K562 (cell line): ENCODE measurements at regions not wholly inside any gene's neighbourhood (a gene's known extent, or its start where the extent isn't known, plus 50 kb on each side); places are given as distances from the start of the nearest gene placed in this dataset.

Experiments
- CC2D1A ChIP-seq: fragments of 450-650 bp; IDR thresholded peaks from 2 replicates; pipeline ENCODE4 v1.6.1; 2017; ENCODE audit warnings: mild to moderate bottlenecking
- GTF2A2 ChIP-seq: IDR thresholded peaks from 2 replicates; pipeline ENCODE4 v1.6.1; 2016; ENCODE audit warnings: mild to moderate bottlenecking, missing genetic modification characterization, missing compliant biosample characterization
- HNRNPL ChIP-seq: fragments of 200-400 bp; formaldehyde crosslinking; IDR thresholded peaks from 2 replicates; pipeline ENCODE4 v1.6.1; 2017; ENCODE audit warnings: low read depth, mild to moderate bottlenecking, low read length
- ILK ChIP-seq: fragments of 450-650 bp; IDR thresholded peaks from 2 replicates; pipeline ENCODE4 v1.6.1; 2016; ENCODE audit warnings: missing genetic modification characterization, low read depth, mild to moderate bottlenecking, missing compliant biosample characterization, moderate library complexity, borderline replicate concordance
- KAT2B ChIP-seq: IDR thresholded peaks from one replicate; pipeline ENCODE4 v1.6.1; 2012; ENCODE audit warnings: low read depth, mild to moderate bottlenecking, control low read depth, inconsistent platforms, low read length, moderate library complexity
- KLF1 ChIP-seq: fragments of 450-650 bp; IDR thresholded peaks from 2 replicates; pipeline ENCODE4 v1.6.1; 2016; ENCODE audit warnings: missing genetic modification characterization, missing compliant biosample characterization
- KLF10 ChIP-seq: fragments of 250-450 bp; sonication (Bioruptor Pico); IDR thresholded peaks from 2 replicates; pipeline ENCODE4 v1.6.1; 2021; ENCODE audit warnings: matching md5 sums
- NCOA2 ChIP-seq, 2 experiments: fragments of 450-650 bp; IDR thresholded peaks; 2 replicates each; pipeline ENCODE4 v1.6.1; 2018; ENCODE audit warnings: mild to moderate bottlenecking in 2 of 2, moderate library complexity in 1 of 2; ENCODE audit not compliant: partially characterized antibody in 2 of 2
- NCOR1 ChIP-seq: fragments of 450-650 bp; IDR thresholded peaks from 2 replicates; pipeline ENCODE4 v1.6.1; 2016; ENCODE audit warnings: mild to moderate bottlenecking, moderate library complexity
- NFIC ChIP-seq: fragments of 450-650 bp; IDR thresholded peaks from 2 replicates; pipeline ENCODE4 v1.6.1; 2017; ENCODE audit warnings: mild to moderate bottlenecking, inconsistent platforms
- NFXL1 ChIP-seq: fragments of 450-650 bp; formaldehyde crosslinking; IDR thresholded peaks from 2 replicates; pipeline ENCODE4 v1.4.0; 2021; ENCODE audit warnings: mild to moderate bottlenecking
- PHF20 ChIP-seq: fragments of 450-650 bp; IDR thresholded peaks from 2 replicates; pipeline ENCODE4 v1.6.1; 2018; ENCODE audit not compliant: partially characterized antibody
- PTTG1 ChIP-seq: fragments of 450-650 bp; IDR thresholded peaks from 2 replicates; pipeline ENCODE4 v1.6.1; 2016; ENCODE audit warnings: low read depth, mild to moderate bottlenecking, missing genetic modification characterization, missing compliant biosample characterization
- RAD51 ChIP-seq: fragments of 450-650 bp; IDR thresholded peaks from 2 replicates; pipeline ENCODE4 v1.7.1; 2016; ENCODE audit warnings: low read depth, mild to moderate bottlenecking, borderline replicate concordance
- SAFB2 ChIP-seq: fragments of 200-400 bp; formaldehyde crosslinking; IDR thresholded peaks from 2 replicates; pipeline ENCODE4 v1.6.1; 2018; ENCODE audit warnings: borderline replicate concordance, low read length, low read depth, moderate library complexity; ENCODE audit not compliant: severe bottlenecking
- SNIP1 ChIP-seq: fragments of 450-650 bp; IDR thresholded peaks from 2 replicates; pipeline ENCODE4 v1.7.1; 2017; ENCODE audit warnings: low read depth, mild to moderate bottlenecking
- SNRNP70 ChIP-seq: fragments of 200-400 bp; formaldehyde crosslinking; optimal IDR thresholded peaks from 2 replicates; pipeline ENCODE3; 2017; ENCODE audit warnings: low read depth, low read length
- SREBF1 ChIP-seq: fragments of 150-350 bp; IDR thresholded peaks from 2 replicates; pipeline ENCODE4 v1.6.1; 2014; ENCODE audit warnings: antibody characterized with exemption, low read depth, low read length, borderline replicate concordance
- SRSF7 ChIP-seq: fragments of 200-400 bp; formaldehyde crosslinking; optimal IDR thresholded peaks from 2 replicates; pipeline ENCODE3; 2017; ENCODE audit warnings: mild to moderate bottlenecking, low read depth, low read length
- ZBTB33 ChIP-seq: sonication (generic); formaldehyde crosslinking; IDR thresholded peaks from 2 replicates; pipeline ENCODE4 v1.8.1; 2023; ENCODE audit warnings: mild to moderate bottlenecking, missing genetic modification reagents
- ZNF140 ChIP-seq: fragments of 250-450 bp; sonication (Bioruptor Pico); IDR thresholded peaks from 2 replicates; pipeline ENCODE4 v1.8.0; 2021; ENCODE audit warnings: moderate library complexity, mild to moderate bottlenecking, inconsistent platforms
- ZNF830 ChIP-seq: fragments of 250-450 bp; sonication (Bioruptor Pico); IDR thresholded peaks from 2 replicates; pipeline ENCODE4 v1.5.0; 2021; ENCODE audit warnings: mild to moderate bottlenecking
- TF ChIP-seq, protein P1 (sequence below): sonication (generic); formaldehyde crosslinking; IDR thresholded peaks from 2 replicates; pipeline ENCODE4 v1.4.0; 2020; ENCODE audit warnings: mild to moderate bottlenecking, missing genetic modification reagents
- TF ChIP-seq, protein P2 (sequence below): fragments of 450-650 bp; formaldehyde crosslinking; IDR thresholded peaks from 2 replicates; pipeline ENCODE4 v1.4.0; 2020; ENCODE audit warnings: mild to moderate bottlenecking, moderate library complexity

DNA sequence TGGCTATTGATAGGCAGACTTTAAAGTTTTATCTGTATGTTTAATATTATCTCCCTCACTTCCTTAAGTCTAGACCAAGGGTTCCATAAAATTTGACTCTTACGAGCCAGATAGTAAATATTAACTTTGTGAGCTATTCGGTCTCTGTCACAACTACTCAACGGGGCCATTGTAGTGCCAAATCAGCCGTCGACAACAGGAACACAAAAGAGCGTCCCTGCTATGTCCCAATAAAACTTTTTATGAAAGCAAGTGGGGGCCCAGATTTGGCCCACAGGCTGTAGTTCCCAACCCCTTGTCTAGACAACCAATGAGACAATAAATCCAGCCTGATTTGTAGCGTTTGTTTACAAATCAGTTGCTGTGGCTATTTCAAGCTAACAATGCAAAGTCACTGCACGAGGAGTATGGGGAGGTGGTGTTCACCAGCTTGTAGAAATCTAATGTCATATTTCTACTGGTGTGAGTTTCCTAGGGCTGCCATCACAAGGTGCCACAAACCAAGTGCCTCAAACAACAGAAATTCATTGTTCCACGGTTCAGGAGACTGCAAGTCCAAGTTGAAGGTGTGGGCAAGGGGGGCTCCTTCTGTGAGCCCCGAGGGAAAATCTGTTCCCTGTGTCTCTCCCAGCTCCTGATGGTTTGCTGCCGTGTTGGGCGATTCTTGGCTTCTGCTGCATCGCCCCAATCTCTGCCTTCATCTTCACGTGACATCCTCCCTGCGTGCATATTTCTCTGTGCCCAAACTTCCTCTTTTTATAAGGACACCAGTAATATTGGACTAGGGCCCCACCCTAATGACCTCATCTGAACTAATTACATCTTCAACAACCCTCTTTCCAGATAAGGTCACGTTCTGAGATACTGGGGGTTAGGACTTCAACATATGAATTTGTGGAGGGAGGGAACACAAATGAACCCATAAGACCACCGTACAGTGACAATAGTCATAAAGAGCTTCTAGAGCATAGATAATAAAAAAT is 356.0 kb upstream of the JARID2 start (continued):
- no peak for TF ChIP-seq PTTG1 (tag)
- TF ChIP-seq CC2D1A = 0 out of 2 replicates have a peak, but pooled peaks have one; percentile 28
- TF ChIP-seq SAFB2 = no peak
- peak; percentile 43; the same call in 1 of the 2 replicates for TF ChIP-seq NCOR1
- no peak for TF ChIP-seq GTF2A2 (tag)
- no peak for TF ChIP-seq NCOA2 (IDR thresholded peaks at IDR 0.05; ENCODE audit: partially characterized antibody in 2 of 2)
- TF ChIP-seq ILK (tag) = no peak
- no peak for TF ChIP-seq ZNF140 (CRISPR knock-in tag)
- TF ChIP-seq SRSF7 = no peak
- TF ChIP-seq, protein P1, sequence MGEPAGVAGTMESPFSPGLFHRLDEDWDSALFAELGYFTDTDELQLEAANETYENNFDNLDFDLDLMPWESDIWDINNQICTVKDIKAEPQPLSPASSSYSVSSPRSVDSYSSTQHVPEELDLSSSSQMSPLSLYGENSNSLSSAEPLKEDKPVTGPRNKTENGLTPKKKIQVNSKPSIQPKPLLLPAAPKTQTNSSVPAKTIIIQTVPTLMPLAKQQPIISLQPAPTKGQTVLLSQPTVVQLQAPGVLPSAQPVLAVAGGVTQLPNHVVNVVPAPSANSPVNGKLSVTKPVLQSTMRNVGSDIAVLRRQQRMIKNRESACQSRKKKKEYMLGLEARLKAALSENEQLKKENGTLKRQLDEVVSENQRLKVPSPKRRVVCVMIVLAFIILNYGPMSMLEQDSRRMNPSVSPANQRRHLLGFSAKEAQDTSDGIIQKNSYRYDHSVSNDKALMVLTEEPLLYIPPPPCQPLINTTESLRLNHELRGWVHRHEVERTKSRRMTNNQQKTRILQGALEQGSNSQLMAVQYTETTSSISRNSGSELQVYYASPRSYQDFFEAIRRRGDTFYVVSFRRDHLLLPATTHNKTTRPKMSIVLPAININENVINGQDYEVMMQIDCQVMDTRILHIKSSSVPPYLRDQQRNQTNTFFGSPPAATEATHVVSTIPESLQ (CRISPR knock-in tag) = no peak
- TF ChIP-seq NFXL1 = no peak
- TF ChIP-seq KLF10 (CRISPR knock-in tag) = no peak
- TF ChIP-seq SNIP1 = no peak
- TF ChIP-seq HNRNPL = no peak
- peak; percentile 85 for TF ChIP-seq RAD51
- no peak for TF ChIP-seq ZNF830 (CRISPR knock-in tag)
- no peak for TF ChIP-seq PHF20
- TF ChIP-seq KAT2B = no peak
- TF ChIP-seq KLF1 (tag) = peak; percentile 84; the same call in 1 of the 2 replicates
- TF ChIP-seq SNRNP70 = no peak
- no peak; the same call in 1 of the 2 replicates for TF ChIP-seq ZBTB33 (CRISPR knock-in tag)
- peak; percentile 78; the same call in 1 of the 2 replicates for TF ChIP-seq SREBF1
- TF ChIP-seq, protein P2, sequence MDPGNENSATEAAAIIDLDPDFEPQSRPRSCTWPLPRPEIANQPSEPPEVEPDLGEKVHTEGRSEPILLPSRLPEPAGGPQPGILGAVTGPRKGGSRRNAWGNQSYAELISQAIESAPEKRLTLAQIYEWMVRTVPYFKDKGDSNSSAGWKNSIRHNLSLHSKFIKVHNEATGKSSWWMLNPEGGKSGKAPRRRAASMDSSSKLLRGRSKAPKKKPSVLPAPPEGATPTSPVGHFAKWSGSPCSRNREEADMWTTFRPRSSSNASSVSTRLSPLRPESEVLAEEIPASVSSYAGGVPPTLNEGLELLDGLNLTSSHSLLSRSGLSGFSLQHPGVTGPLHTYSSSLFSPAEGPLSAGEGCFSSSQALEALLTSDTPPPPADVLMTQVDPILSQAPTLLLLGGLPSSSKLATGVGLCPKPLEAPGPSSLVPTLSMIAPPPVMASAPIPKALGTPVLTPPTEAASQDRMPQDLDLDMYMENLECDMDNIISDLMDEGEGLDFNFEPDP (CRISPR knock-in tag) = no peak
- TF ChIP-seq NFIC = no peak
